K562 (cell line): ENCODE measurements at regions not wholly inside any gene's neighbourhood (a gene's known extent, or its start where the extent isn't known, plus 50 kb on each side); places are given as distances from the start of the nearest gene placed in this dataset.

Source experiments
- BRD4 ChIP-seq: fragments of 200-600 bp; sonication (generic); IDR thresholded peaks from 2 replicates; pipeline ENCODE4 v1.6.1; 2017; ENCODE audit warnings: inconsistent platforms
- FOXK1 ChIP-seq: sonication (generic); formaldehyde crosslinking; IDR thresholded peaks from 2 replicates; pipeline ENCODE4 v1.8.0; 2022; ENCODE audit warnings: missing genetic modification reagents, mild to moderate bottlenecking, borderline replicate concordance
- RAD21 ChIP-seq, 2 experiments: fragments of 250-450 bp in 1 of 2; fragments of 450-650 bp in 1 of 2; sonication (Bioruptor Pico) in 1 of 2; formaldehyde crosslinking in 1 of 2; IDR thresholded peaks in 1 of 2; conservative IDR thresholded peaks in 1 of 2; 2 replicates each; pipeline versions ENCODE4 v1.4.0 to v1.8.0; 2020 to 2022; ENCODE audit warnings: mild to moderate bottlenecking in 2 of 2, moderate library complexity in 1 of 2
- TAF15 ChIP-seq: fragments of 200-400 bp; formaldehyde crosslinking; IDR thresholded peaks from 2 replicates; pipeline ENCODE4 v1.6.1; 2017; ENCODE audit warnings: mild to moderate bottlenecking, low read depth, low read length, moderate library complexity
- ZBTB8A ChIP-seq: fragments of 450-650 bp; IDR thresholded peaks from 2 replicates; pipeline ENCODE4 v1.6.1; 2018; ENCODE audit warnings: mild to moderate bottlenecking, moderate library complexity; ENCODE audit not compliant: partially characterized antibody
- ZNF785 ChIP-seq: fragments of 250-450 bp; sonication (Bioruptor Pico); IDR thresholded peaks from 2 replicates; pipeline ENCODE4 v1.4.0; 2020; ENCODE audit warnings: mild to moderate bottlenecking
- TF ChIP-seq, protein P1 (sequence below): sonication (generic); formaldehyde crosslinking; IDR thresholded peaks from 2 replicates; pipeline ENCODE4 v1.8.0; 2023; ENCODE audit warnings: missing genetic modification reagents, mild to moderate bottlenecking, borderline replicate concordance
- TF ChIP-seq, protein P2 (sequence below): fragments of 450-650 bp; formaldehyde crosslinking; IDR thresholded peaks from 2 replicates; pipeline ENCODE4 v1.4.0; 2022; ENCODE audit warnings: mild to moderate bottlenecking, moderate library complexity
- TF ChIP-seq, protein P3 (sequence below): sonication (generic); formaldehyde crosslinking; IDR thresholded peaks from 2 replicates; pipeline ENCODE4 v1.8.1; 2022; ENCODE audit warnings: missing genetic modification reagents
- TF ChIP-seq, protein P4 (sequence below): fragments of 250-450 bp; sonication (Bioruptor Pico); IDR thresholded peaks from 2 replicates; pipeline ENCODE4 v1.4.0; 2020
- TF ChIP-seq, protein P5 (sequence below), 3 experiments: IDR thresholded peaks in 2 of 3; conservative IDR thresholded peaks in 1 of 3; 2 replicates each; pipeline ENCODE4 v1.5.1; 2011 to 2012; ENCODE audit warnings: low read length in 3 of 3, mild to moderate bottlenecking in 3 of 3, control low read depth in 2 of 3, improper control_type of control experiment in 1 of 3, inconsistent platforms in 1 of 3, low read depth in 1 of 3, mixed read lengths in 1 of 3, moderate library complexity in 1 of 3; ENCODE audit not compliant: insufficient read depth in 2 of 3
- TF ChIP-seq, protein P6 (sequence below): fragments of 250-450 bp; sonication (Bioruptor Pico); IDR thresholded peaks from 2 replicates; pipeline ENCODE4 v1.8.0; 2021; ENCODE audit warnings: moderate library complexity, mild to moderate bottlenecking, inconsistent platforms

DNA sequence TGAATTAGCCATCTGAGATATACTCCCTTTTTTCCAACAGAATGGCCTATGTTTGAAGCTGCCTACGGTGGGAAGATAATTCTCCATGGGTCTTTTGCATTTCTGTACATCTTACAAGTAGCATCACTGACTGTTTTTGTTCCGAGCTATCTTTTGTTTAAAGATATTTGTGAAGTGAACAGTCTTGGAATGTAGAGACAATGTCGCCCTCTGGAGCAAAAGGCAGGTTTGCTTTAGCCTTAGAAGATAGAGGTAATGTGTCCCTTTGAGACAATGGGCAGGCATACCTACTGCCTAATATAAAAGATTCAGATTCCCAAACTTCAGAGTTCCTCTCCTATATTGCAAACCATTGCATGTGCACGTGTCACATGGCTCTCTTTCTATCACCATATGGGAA lies 347.8 kb upstream of the CNR1 start (continued):
- TF ChIP-seq, protein P1, sequence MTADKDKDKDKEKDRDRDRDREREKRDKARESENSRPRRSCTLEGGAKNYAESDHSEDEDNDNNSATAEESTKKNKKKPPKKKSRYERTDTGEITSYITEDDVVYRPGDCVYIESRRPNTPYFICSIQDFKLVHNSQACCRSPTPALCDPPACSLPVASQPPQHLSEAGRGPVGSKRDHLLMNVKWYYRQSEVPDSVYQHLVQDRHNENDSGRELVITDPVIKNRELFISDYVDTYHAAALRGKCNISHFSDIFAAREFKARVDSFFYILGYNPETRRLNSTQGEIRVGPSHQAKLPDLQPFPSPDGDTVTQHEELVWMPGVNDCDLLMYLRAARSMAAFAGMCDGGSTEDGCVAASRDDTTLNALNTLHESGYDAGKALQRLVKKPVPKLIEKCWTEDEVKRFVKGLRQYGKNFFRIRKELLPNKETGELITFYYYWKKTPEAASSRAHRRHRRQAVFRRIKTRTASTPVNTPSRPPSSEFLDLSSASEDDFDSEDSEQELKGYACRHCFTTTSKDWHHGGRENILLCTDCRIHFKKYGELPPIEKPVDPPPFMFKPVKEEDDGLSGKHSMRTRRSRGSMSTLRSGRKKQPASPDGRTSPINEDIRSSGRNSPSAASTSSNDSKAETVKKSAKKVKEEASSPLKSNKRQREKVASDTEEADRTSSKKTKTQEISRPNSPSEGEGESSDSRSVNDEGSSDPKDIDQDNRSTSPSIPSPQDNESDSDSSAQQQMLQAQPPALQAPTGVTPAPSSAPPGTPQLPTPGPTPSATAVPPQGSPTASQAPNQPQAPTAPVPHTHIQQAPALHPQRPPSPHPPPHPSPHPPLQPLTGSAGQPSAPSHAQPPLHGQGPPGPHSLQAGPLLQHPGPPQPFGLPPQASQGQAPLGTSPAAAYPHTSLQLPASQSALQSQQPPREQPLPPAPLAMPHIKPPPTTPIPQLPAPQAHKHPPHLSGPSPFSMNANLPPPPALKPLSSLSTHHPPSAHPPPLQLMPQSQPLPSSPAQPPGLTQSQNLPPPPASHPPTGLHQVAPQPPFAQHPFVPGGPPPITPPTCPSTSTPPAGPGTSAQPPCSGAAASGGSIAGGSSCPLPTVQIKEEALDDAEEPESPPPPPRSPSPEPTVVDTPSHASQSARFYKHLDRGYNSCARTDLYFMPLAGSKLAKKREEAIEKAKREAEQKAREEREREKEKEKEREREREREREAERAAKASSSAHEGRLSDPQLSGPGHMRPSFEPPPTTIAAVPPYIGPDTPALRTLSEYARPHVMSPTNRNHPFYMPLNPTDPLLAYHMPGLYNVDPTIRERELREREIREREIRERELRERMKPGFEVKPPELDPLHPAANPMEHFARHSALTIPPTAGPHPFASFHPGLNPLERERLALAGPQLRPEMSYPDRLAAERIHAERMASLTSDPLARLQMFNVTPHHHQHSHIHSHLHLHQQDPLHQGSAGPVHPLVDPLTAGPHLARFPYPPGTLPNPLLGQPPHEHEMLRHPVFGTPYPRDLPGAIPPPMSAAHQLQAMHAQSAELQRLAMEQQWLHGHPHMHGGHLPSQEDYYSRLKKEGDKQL (CRISPR knock-in tag) = no peak
- TF ChIP-seq FOXK1 (CRISPR knock-in tag) = no peak
- TF ChIP-seq RAD21 (CRISPR knock-in tag; conservative IDR thresholded peaks at IDR 0.05 in 1 of 2, IDR thresholded peaks at IDR 0.05 in 1 of 2) = peak in 1 of 2 experiments; percentile 59; a peak in 3 of 4 replicates
- no peak for TF ChIP-seq BRD4
- TF ChIP-seq, protein P2, sequence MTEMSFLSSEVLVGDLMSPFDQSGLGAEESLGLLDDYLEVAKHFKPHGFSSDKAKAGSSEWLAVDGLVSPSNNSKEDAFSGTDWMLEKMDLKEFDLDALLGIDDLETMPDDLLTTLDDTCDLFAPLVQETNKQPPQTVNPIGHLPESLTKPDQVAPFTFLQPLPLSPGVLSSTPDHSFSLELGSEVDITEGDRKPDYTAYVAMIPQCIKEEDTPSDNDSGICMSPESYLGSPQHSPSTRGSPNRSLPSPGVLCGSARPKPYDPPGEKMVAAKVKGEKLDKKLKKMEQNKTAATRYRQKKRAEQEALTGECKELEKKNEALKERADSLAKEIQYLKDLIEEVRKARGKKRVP (CRISPR knock-in tag) = no peak
- TF ChIP-seq, protein P3, sequence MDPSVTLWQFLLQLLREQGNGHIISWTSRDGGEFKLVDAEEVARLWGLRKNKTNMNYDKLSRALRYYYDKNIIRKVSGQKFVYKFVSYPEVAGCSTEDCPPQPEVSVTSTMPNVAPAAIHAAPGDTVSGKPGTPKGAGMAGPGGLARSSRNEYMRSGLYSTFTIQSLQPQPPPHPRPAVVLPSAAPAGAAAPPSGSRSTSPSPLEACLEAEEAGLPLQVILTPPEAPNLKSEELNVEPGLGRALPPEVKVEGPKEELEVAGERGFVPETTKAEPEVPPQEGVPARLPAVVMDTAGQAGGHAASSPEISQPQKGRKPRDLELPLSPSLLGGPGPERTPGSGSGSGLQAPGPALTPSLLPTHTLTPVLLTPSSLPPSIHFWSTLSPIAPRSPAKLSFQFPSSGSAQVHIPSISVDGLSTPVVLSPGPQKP = no peak
- no peak for TF ChIP-seq TAF15
- TF ChIP-seq, protein P4, sequence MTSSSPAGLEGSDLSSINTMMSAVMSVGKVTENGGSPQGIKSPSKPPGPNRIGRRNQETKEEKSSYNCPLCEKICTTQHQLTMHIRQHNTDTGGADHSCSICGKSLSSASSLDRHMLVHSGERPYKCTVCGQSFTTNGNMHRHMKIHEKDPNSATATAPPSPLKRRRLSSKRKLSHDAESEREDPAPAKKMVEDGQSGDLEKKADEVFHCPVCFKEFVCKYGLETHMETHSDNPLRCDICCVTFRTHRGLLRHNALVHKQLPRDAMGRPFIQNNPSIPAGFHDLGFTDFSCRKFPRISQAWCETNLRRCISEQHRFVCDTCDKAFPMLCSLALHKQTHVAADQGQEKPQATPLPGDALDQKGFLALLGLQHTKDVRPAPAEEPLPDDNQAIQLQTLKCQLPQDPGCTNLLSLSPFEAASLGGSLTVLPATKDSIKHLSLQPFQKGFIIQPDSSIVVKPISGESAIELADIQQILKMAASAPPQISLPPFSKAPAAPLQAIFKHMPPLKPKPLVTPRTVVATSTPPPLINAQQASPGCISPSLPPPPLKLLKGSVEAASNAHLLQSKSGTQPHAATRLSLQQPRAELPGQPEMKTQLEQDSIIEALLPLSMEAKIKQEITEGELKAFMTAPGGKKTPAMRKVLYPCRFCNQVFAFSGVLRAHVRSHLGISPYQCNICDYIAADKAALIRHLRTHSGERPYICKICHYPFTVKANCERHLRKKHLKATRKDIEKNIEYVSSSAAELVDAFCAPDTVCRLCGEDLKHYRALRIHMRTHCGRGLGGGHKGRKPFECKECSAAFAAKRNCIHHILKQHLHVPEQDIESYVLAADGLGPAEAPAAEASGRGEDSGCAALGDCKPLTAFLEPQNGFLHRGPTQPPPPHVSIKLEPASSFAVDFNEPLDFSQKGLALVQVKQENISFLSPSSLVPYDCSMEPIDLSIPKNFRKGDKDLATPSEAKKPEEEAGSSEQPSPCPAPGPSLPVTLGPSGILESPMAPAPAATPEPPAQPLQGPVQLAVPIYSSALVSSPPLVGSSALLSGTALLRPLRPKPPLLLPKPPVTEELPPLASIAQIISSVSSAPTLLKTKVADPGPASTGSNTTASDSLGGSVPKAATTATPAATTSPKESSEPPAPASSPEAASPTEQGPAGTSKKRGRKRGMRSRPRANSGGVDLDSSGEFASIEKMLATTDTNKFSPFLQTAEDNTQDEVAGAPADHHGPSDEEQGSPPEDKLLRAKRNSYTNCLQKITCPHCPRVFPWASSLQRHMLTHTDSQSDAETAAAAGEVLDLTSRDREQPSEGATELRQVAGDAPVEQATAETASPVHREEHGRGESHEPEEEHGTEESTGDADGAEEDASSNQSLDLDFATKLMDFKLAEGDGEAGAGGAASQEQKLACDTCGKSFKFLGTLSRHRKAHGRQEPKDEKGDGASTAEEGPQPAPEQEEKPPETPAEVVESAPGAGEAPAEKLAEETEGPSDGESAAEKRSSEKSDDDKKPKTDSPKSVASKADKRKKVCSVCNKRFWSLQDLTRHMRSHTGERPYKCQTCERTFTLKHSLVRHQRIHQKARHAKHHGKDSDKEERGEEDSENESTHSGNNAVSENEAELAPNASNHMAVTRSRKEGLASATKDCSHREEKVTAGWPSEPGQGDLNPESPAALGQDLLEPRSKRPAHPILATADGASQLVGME (CRISPR knock-in tag) = no peak
- no peak for TF ChIP-seq ZBTB8A
- TF ChIP-seq, protein P5, sequence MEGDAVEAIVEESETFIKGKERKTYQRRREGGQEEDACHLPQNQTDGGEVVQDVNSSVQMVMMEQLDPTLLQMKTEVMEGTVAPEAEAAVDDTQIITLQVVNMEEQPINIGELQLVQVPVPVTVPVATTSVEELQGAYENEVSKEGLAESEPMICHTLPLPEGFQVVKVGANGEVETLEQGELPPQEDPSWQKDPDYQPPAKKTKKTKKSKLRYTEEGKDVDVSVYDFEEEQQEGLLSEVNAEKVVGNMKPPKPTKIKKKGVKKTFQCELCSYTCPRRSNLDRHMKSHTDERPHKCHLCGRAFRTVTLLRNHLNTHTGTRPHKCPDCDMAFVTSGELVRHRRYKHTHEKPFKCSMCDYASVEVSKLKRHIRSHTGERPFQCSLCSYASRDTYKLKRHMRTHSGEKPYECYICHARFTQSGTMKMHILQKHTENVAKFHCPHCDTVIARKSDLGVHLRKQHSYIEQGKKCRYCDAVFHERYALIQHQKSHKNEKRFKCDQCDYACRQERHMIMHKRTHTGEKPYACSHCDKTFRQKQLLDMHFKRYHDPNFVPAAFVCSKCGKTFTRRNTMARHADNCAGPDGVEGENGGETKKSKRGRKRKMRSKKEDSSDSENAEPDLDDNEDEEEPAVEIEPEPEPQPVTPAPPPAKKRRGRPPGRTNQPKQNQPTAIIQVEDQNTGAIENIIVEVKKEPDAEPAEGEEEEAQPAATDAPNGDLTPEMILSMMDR (IDR thresholded peaks at IDR 0.05 in 2 of 3, conservative IDR thresholded peaks at IDR 0.05 in 1 of 3; ENCODE audit: insufficient read depth in 2 of 3, low read depth in 1 of 3, low read length in 3 of 3) = peak in 1 of 3 experiments; percentile 30; a peak in 2 of 6 replicates
- no peak for TF ChIP-seq ZNF785 (CRISPR knock-in tag)
- TF ChIP-seq, protein P6, sequence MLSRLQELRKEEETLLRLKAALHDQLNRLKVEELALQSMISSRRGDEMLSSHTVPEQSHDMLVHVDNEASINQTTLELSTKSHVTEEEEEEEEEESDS = no peak
